ENCODE measurements at regions not wholly inside any gene's neighbourhood (a gene's known extent, or its start where the extent isn't known, plus 50 kb on each side); places are given as distances from the start of the nearest gene placed in this dataset.

- Histone ChIP-seq H4K20me1 (no peaks in the 10 kb centered on the region), H3K36me3 (no peaks in the 10 kb centered on the region), H3K4me2 (no peak overlapping the region), H3K27ac (no peak overlapping the region), H3K27me3 (no peaks in the 10 kb centered on the region), H3K4me1 (no peaks in the 10 kb centered on the region), H3K9me3 (replicated peaks in 1 of 11) (peaks cover 0 to under 1% (median 0%) of the 10 kb centered on the region in 11 experiments; a peak in 1 of 22 replicates), H3K9ac (no peak overlapping the region), H3K4me3 (no peak overlapping the region)
- no peak for TF ChIP-seq Cebpa-rat (IDR thresholded peaks at IDR 0.05)
Observed at GRCh38 chr7:46542076-46542475, 621.0 kb upstream of the IGFBP3 start.

DNA sequence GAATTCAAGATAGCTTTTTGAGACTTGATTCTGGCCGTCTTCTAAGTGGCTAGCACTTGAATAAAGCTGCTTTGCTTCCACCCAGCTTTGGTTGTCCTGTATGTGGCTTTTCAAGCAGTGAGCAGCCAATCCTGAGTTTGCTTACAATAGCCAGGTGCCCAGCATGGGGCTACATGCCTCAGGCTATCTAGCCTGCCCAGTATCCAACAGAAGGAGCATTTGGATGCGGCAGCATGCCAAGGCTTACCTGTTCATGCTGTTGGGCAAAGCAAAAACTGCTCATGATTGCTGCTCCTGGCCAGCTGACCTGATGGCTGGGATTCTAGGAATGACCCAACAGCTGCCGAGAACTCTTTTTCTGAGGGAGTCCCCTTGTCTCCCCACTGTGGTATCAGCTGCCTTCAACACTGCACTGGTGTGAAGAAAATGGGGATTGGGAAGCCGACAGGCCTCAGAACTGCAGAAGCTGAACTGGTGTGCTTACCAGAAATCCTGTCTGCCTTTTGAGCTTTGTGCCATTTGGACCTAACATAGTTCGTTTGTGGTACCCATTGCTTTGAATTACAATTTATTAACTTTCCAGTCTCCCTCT, 618.9 kb upstream of the IGFBP3 start:
- Histone ChIP-seq H3K27ac (no peak overlapping the region), H4K20me1 (no peaks in the 10 kb centered on the region), H3K4me2 (no peak overlapping the region), H3K4me1 (no peaks in the 10 kb centered on the region), H3K4me3 (no peak overlapping the region), H3K9me3 (replicated peaks in 1 of 11) (peaks cover 0 to 15% (median 5%) of the 10 kb centered on the region in 11 experiments; a peak in 11 of 22 replicates), H3K27me3 (no peaks in the 10 kb centered on the region), H3K36me3 (no peaks in the 10 kb centered on the region), H3K9ac (no peak overlapping the region)
- no peak for TF ChIP-seq Cebpa-rat (IDR thresholded peaks at IDR 0.05)

DNA sequence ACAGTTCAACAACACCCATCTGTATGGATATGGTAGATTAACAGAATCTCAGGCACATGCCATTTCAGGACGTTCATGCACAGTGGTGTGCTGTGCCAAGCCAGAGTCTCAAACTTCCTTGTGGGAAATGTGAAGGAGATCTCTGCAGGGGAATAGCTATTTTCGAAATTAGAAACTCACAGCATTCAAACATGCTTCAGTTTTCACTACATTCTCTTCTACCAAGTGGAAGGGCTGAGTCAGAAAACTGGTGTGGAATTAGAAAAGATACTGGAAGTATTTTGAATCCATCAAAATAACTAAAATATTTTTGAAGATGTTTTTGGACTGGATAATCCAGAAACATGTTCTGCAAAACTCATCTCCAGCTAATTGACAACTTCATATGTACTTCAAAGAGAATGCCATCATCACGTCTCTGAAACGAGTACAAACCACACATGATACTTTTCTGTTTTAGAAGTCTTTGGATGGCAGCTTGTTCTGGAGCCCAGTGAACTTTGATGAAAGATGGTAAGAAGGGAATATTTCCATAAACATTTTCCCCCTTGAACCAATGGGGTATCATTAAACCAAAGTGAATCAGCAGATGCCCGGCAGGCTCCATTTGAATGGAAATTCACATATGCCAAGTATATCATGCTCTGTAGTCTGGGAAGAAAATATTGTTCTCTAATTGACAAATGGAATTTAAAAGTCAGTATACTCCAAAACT, 616.3 kb upstream of the IGFBP3 start:
- H3K36me3 ChIP-seq: no peaks in the 10 kb centered on the region

DNA sequence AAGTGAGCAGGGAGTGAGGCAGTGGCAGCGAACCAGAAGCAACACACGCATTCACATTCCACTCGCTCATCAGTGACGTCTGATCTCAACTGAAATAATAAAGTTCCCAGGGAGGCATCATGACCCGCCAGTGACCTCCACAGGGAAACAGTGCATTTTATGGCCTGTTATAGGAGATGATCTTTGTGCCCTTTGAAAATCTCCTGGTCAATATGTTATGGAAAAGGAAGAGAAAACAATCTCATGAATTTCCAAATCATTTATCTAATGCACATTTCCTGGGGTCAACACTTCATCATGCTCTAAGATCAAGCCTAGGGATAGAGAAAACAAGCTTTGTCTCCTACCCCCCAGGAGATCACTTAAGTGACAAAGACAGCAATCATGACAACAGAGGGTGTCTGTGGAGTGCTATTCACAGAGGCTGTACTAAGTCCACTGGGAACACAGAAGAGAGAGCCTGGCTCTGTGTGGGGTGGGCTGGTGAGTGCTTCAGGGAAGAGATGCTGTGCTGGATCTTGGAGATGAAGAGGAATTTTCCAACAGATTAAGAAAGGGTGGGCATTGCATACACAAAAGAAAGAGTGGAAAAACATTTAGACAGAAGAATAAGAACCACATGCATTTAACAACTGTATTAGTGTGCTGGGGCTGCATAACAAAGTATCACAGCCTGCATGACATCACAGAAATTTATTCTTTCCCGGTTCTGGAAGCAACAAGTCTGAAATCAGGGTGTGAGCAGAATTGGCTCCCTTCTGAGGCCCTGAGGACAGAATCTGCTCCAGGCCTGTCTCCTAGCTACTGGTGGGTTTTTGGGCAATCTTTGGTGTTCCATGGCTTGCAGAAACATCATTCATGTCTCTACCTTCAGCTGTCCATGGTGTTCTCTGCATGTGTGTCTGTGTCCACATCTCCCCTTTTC, 613.9 kb upstream of the IGFBP3 start:
- no peaks in the 10 kb centered on the region for H4K20me1 ChIP-seq
- no peak for TF ChIP-seq Cebpa-rat (IDR thresholded peaks at IDR 0.05)
- H3K36me3 ChIP-seq: no peaks in the 10 kb centered on the region
- no peaks in the 10 kb centered on the region for H3K27me3 ChIP-seq
- peaks cover 3 to 40% (median 25%) of the 10 kb centered on the region in 11 experiments; a peak in 18 of 22 replicates for H3K9me3 ChIP-seq (replicated peaks in 1 of 11)
- H3K4me2 ChIP-seq: no peak overlapping the region
- H3K4me1 ChIP-seq: no peaks in the 10 kb centered on the region
- no peak overlapping the region for H3K27ac ChIP-seq
- no peak overlapping the region for H3K4me3 ChIP-seq
- H3K9ac ChIP-seq: no peak overlapping the region

More for the DNA sequence above, 616.3 kb upstream of the IGFBP3 start:
- Histone ChIP-seq H3K27ac (no peak overlapping the region), H3K9me3 (replicated peaks in 1 of 11) (peaks cover 0 to 18% (median 6%) of the 10 kb centered on the region in 11 experiments; a peak in 13 of 22 replicates), H4K20me1 (no peaks in the 10 kb centered on the region), H3K4me3 (no peak overlapping the region), H3K27me3 (no peaks in the 10 kb centered on the region), H3K4me1 (no peaks in the 10 kb centered on the region), H3K9ac (no peak overlapping the region), H3K4me2 (no peak overlapping the region)
- TF ChIP-seq Cebpa-rat (IDR thresholded peaks at IDR 0.05): no peak

GRCh38 chr7:46533946-46534345, 612.9 kb upstream of the IGFBP3 start:
- H3K27me3 ChIP-seq: no peaks in the 10 kb centered on the region
- no peak overlapping the region for H3K27ac ChIP-seq
- H3K9ac ChIP-seq: no peak overlapping the region
- peaks cover 11 to 49% (median 34%) of the 10 kb centered on the region in 11 experiments; a peak in 20 of 22 replicates for H3K9me3 ChIP-seq (replicated peaks in 1 of 11)
- H4K20me1 ChIP-seq: no peaks in the 10 kb centered on the region
- H3K4me3 ChIP-seq: no peak overlapping the region
- H3K4me1 ChIP-seq: no peaks in the 10 kb centered on the region
- no peak for TF ChIP-seq Cebpa-rat (IDR thresholded peaks at IDR 0.05)
- no peaks in the 10 kb centered on the region for H3K36me3 ChIP-seq
- no peak overlapping the region for H3K4me2 ChIP-seq

- no peaks in the 10 kb centered on the region for H4K20me1 ChIP-seq
- H3K36me3 ChIP-seq: no peaks in the 10 kb centered on the region
- H3K4me1 ChIP-seq: no peaks in the 10 kb centered on the region
- H3K9ac ChIP-seq: no peak overlapping the region
- no peak overlapping the region for H3K4me3 ChIP-seq
- H3K27ac ChIP-seq: no peak overlapping the region
- peaks cover 25 to 63% (median 48%) of the 10 kb centered on the region in 11 experiments for H3K9me3 ChIP-seq (replicated peaks in 1 of 11)
- no peaks in the 10 kb centered on the region for H3K27me3 ChIP-seq
- no peak for TF ChIP-seq Cebpa-rat (IDR thresholded peaks at IDR 0.05)
- H3K4me2 ChIP-seq: no peak overlapping the region
Observed at GRCh38 chr7:46532571-46532970, 611.5 kb upstream of the IGFBP3 start.

DNA sequence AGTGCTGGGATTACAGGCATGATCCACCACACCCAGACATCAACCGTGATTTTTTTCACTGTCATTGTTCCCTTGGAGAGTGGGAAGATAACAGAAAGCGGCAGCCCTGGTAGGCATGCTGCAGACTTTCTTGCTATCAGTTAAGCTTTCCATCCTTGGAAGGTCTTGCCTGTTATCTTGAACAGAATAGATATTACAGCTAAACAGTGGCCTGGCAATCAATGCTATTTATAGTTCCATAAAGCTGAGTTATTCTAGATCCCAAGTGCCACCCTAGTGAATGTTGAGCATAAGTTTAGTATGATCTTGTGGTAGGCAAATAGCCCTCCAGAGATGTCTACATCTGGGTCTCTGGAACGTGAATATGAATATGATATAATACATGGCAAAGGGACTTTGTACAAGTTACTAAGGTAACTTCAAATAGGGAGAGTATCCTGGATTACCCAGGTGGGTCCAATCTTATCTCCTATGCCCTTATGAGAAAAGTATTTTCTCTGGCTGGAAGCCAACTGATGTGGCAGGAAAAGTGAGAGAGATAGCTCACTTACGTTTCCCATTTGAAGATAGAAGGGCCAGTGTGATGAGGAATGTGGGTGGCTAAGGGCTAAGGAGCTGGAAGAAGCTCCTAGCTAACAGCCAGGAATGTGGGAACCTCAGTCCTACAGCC, 609.1 kb upstream of the IGFBP3 start:
- no peak overlapping the region for H3K4me3 ChIP-seq
- H3K27ac ChIP-seq: no peak overlapping the region
- TF ChIP-seq Cebpa-rat (IDR thresholded peaks at IDR 0.05): no peak

DNA sequence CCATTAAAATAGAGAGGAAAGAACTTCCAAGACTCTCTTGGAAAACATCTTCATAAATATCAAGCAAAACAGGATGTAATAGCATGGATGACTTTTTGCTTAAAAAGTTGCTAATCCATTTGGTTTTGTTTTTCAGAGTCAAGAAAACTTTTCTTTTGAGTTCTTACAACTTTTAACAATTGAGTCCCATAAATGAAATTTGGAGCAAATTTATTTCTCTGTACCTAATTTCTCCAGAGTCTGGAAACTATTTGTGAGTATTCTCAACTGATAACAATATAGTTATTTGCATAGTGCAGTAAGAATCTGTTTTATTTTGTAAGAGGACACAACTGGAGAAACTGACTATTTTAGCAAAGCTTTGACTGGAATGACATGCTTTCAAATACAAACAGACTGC, 606.3 kb upstream of the IGFBP3 start:
- Histone ChIP-seq H3K4me3 (no peak overlapping the region), H3K9ac (no peak overlapping the region), H3K27me3 (no peaks in the 10 kb centered on the region), H3K4me2 (no peak overlapping the region), H3K9me3 (replicated peaks in 1 of 11) (peaks cover 44 to 67% (median 55%) of the 10 kb centered on the region in 11 experiments), H4K20me1 (no peaks in the 10 kb centered on the region), H3K36me3 (no peaks in the 10 kb centered on the region), H3K27ac (no peak overlapping the region), H3K4me1 (no peaks in the 10 kb centered on the region)
- no peak for TF ChIP-seq Cebpa-rat (IDR thresholded peaks at IDR 0.05)

More for the DNA sequence above, 609.1 kb upstream of the IGFBP3 start:
- Histone ChIP-seq H3K4me1 (no peaks in the 10 kb centered on the region), H3K4me2 (no peak overlapping the region), H4K20me1 (no peaks in the 10 kb centered on the region), H3K36me3 (no peaks in the 10 kb centered on the region), H3K9ac (no peak overlapping the region), H3K9me3 (replicated peaks in 1 of 11) (peaks cover 44 to 69% (median 55%) of the 10 kb centered on the region in 11 experiments), H3K27me3 (no peaks in the 10 kb centered on the region)

GRCh38 chr7:46525876-46526275, 604.8 kb upstream of the IGFBP3 start:
- Histone ChIP-seq H3K36me3 (no peaks in the 10 kb centered on the region), H3K4me3 (no peak overlapping the region), H3K27me3 (no peaks in the 10 kb centered on the region), H3K27ac (no peak overlapping the region), H4K20me1 (no peaks in the 10 kb centered on the region), H3K9ac (no peak overlapping the region), H3K9me3 (replicated peaks in 1 of 11) (peaks cover 37 to 53% (median 44%) of the 10 kb centered on the region in 11 experiments), H3K4me2 (no peak overlapping the region), H3K4me1 (no peaks in the 10 kb centered on the region)
- no peak for TF ChIP-seq Cebpa-rat (IDR thresholded peaks at IDR 0.05)
